SW480 (cell line): ENCODE measurements at regions not wholly inside any gene's neighbourhood (a gene's known extent, or its start where the extent isn't known, plus 50 kb on each side); places are given as distances from the start of the nearest gene placed in this dataset.

Experiments
- DNase-seq: peaks from one replicate; pipeline ENCODE4 v3.0.0-alpha.2; 2016; ENCODE audit warnings: low spot score

GRCh38 chr15:98455904-98456303 is 192.4 kb upstream of the IGF1R start:
- DNase-seq: peak; percentile 50

DNA sequence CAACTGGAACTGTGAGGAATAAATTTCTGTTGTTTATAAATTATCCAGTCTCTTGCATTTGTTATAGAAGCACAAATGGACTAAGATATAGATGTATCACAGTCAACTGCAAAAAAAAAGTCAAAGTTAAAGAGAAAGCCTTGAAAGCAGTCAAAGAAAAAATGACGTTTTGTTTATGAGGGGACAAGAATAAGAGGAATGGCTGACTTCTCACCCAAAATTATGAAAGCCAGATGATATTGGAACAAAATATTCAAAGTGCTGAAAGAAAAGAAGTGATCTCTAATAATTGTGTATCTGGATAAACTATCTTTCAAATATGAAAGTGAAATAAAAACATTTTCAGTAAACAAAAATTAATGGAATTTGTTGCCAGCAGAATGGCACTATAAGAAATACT is 171.8 kb upstream of the IGF1R start:
- no peak for DNase-seq

DNA sequence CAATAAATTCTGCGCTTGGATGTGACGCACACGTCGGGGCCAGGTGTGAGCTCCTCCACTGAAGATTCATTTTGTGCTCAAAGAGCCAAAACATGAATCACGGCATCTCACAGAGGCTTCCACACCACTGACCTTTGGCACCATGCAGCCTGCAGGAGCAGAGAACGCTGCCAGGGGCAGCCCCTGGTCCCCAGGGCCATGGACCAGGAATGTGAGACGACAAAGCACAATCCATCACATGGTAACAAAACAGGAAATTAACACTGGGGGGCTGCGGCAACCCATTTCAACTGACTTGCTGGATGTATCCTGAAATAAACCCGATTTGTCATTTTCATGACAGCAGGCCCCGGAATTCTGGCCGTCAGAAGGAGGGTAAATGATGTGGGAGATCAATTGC is 167.5 kb upstream of the IGF1R start:
- DNase-seq: no peak

- no peak for DNase-seq
These were observed 164.7 kb upstream of the IGF1R start for GRCh38 chr15:98483575-98484130.

GRCh38 chr15:98484914-98485313 is 163.4 kb upstream of the IGF1R start:
- DNase-seq: no peak

DNA sequence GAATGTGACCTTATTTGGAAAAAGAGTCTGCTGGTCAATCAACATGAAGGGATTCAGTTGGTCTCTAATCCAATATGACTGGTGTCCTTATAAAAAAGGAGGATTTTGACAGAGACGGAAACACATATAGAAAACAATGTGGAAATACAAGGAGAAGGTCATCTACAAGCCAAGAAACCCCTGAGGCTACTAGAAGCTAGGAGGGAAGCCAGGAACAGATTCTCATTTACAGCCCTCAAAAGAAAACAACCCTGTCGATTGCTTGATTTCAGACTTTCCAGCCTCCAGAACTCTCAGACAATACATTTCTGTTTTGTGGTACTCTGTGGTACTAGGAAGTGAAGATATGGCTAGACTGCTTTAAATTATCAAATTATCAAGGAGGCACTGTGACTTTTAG is 162.9 kb upstream of the IGF1R start:
- DNase-seq: no peak

DNA sequence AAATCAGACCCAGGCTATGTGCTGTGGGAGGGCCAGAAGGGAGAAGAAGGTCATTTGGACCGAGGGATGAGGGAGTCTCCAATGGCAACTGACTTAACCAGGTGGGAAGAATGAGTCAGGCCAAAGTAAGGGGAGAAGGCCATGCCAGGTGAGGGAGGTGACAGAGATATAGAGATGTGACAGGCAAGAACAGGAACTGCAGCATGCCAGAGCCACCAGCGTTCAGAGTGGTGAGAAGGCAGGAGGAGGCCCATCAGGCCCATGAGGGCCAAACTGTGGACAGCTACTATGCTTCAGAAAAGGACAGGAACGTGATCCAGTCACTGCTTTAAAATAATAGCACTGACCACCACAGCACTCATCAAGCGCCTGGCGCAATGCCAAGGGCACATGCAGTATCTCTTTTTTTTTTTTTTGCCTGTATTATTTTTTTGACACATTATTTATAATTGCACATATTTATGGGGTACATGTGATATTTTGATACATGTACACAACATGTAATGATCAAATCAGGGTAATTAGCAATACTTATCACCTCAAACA is 154.3 kb upstream of the IGF1R start:
- peak; percentile 14 for DNase-seq

GRCh38 chr15:98501192-98501591 is 147.1 kb upstream of the IGF1R start:
- DNase-seq: no peak

GRCh38 chr15:98501632-98502031 is 146.7 kb upstream of the IGF1R start:
- no peak for DNase-seq

DNA sequence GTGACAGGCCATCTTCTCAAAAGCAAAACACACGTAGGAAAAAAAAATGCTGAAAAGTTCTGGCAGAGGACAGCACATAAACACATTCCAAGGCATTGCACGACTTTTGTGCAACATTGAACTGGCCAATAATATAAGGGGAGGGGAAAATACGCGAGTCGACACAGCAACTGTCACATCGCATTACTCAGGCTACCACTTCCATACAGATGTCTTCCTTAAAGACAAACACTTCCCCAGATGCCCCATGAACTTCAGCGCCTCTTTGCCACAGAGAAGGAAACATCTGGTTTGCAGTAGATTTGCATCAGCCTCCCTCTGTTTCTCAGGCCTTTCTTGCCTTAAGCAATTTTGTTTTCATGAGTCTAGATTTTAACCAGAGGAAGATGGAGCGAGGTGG is 144.4 kb upstream of the IGF1R start:
- DNase-seq: no peak

GRCh38 chr15:98504998-98505397 is 143.3 kb upstream of the IGF1R start:
- DNase-seq: no peak

DNA sequence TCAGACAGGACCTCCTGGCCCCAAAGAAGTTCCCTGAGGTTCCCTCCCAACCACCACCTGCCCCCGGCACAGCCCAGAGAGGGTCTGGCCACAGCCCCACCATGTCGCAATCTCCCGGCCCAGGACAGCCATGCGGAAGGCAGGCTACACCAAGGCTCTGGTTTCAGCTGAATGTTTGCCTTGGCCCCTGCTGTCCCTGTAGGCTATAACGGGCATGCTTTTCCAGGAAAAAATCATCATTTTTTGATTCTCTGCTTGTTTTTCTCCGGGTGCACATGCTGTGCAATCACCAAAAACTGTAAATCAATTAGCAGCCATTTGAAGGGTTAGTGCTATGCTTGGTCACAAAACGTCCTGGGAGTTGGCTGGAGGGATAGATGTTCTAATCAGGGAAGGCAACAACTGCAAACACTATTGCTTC is 142.7 kb upstream of the IGF1R start:
- DNase-seq: no peak

GRCh38 chr15:98506172-98506571 is 142.2 kb upstream of the IGF1R start:
- no peak for DNase-seq

DNA sequence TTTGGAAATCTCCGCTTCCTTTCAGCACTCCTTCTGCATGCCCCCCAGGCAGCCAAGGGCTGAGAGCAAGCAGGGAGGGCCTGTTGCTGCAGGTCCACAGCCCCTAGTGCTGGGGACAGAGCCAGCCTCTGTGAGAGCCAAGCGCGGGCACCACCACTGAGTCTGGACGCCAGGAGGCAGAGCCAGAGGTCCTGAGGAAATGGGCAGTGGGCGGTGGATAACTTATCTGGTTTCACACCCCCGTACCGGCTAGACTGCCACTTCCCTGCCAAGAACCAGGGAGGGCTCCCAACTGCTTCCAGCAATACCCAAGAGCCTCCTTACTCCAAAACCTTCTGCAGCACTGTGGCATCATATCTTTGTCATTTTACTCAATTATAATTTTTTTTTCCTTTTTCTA is 141.6 kb upstream of the IGF1R start:
- no peak for DNase-seq

GRCh38 chr15:98513428-98513986 is 134.8 kb upstream of the IGF1R start:
- DNase-seq: no peak

GRCh38 chr15:98514034-98514622 is 134.2 kb upstream of the IGF1R start:
- DNase-seq: no peak

DNA sequence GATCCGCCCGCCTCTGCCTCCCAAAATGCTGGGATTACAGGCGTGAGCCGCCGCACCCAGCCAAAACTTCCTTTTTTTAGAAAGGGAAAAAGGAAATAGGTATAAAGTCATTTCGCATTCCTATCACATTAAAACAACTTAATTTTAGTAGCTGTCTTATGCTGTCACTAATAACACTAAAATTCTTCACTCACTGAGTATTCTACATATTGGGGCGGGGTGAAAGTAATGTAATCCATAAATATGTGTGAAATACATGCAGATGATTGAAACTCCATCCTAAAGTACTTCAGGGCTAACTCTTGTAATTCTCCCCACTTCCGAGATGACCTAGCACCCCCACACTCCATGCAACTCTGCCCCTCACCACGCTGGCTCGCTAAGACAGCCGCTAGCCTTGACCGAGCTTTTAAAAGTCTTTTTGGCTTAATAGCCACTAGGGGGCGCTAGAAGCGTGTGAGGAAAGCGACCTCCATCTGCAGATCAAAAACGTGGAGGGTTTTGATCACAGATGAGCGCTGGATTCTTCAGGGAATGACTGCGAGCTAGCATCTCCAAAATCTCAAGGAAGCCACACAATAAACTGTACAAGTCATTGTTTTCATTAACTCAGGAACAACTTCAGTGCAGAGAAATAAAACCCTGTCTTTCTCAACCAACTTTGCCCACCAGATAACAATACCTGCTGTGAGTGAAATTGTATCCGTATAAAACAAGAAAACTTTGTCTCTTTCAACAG is 129.3 kb upstream of the IGF1R start:
- DNase-seq: peak; percentile 72

- DNase-seq: no peak
These were observed 128.4 kb upstream of the IGF1R start for GRCh38 chr15:98519767-98520550.

GRCh38 chr15:98522127-98522526 is 126.2 kb upstream of the IGF1R start:
- DNase-seq: no peak

- no peak for DNase-seq
These were observed 124.3 kb upstream of the IGF1R start for GRCh38 chr15:98523912-98524662.

DNA sequence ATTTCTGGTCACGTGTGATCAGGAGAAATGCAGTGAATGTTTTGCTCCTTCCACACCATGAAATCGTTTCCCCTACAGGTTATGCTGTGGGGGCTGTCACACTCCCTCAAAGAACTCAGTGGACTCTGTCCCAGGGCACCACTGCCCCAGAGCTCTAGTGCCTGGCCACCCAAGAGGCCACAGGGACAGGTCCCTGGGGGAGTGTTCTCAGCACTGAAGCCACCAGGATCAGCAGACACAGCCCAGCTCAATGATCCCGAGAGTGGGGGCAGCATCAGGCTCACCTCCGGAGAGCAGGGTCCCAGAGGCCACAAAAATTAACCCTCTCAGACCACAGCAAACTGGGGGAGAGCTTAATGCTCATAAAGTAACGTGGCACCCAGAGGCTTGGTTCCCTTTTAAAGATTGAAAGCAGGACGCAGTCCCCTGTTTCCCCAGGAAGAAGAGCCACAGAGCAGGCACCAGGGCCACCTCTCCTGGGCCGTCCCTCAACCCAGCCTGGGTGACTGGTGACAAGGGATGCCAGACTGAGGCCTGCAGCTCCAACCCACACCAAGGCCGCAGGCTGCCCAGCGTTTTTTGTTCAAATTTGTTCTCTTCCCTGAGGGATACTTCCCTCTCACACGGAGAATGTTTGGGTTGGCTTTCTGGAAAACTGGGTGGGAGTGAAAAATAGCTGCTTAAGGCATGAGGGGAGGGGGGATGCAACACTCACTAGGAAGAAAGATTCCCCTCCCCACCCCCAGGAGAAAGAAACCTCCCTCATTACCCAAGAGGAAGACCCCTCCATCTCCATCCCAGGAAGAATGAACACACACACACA is 123.3 kb upstream of the IGF1R start:
- DNase-seq: no peak
